ENCODE measurements at regions not wholly inside any gene's neighbourhood (a gene's known extent, or its start where the extent isn't known, plus 50 kb on each side); places are given as distances from the start of the nearest gene placed in this dataset.

- TF ChIP-seq CTCF (IDR thresholded peaks at IDR 0.05) (no peak), POLR2A (IDR thresholded peaks at IDR 0.05) (no peak)
Measured at GRCh38 chr22:47323518-47323917, 561.1 kb downstream of the TBC1D22A start.

Measured in esophagus squamous epithelium (tissue), 4 donors.